Activated CD4-positive, alpha-beta T cell treated with anti-CD3 and anti-CD28 coated beads, Interleukin-2, Interleukin-6, amounts not matched to agents 100 ng/mL and 50 ng/mL, durations not matched to agents 16 hours and 8 hours (primary cell): ENCODE measurements at regions not wholly inside any gene's neighbourhood (a gene's known extent, or its start where the extent isn't known, plus 50 kb on each side); places are given as distances from the start of the nearest gene placed in this dataset.

Experiments
- DNase-seq: peaks from one replicate; pipeline ENCODE4 v3.0.0-alpha.2; 2020

DNA sequence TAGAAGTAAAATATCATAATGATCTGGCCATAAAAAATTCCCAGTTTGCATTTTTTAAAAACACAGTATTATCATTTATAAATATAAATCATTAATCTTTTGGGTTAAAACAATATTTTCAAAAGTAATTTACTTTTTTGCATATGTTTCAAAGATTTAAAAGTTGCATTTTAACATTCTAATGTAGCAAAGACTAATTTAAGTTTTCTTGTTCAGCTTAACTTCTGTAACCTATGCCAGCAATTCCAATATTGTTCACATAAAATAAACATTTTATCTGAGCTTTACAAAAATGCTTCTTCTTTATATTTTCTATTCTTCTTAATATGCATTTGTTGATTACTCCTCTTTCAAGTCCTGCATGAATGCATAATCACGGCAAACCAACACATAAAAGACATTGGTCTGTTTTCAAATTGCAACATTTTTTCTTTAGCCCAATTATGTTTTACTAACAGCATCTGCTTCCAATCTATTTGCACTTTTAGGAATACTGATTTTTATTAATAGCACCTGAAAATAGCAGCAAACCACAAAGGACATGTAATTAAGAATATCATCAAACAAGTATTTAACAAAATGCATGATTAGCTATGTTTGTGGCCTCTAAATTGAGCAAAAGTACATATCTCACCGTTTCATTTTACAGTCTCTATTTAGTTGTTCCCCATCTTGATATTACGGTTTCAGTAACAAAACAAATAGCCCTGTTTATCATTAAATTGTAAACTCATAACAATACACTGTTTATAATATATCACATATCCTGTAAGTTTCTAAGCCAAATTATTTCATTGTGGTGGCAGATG lies 286.9 kb upstream of the NFE2L3 start:
- no peak for DNase-seq

DNA sequence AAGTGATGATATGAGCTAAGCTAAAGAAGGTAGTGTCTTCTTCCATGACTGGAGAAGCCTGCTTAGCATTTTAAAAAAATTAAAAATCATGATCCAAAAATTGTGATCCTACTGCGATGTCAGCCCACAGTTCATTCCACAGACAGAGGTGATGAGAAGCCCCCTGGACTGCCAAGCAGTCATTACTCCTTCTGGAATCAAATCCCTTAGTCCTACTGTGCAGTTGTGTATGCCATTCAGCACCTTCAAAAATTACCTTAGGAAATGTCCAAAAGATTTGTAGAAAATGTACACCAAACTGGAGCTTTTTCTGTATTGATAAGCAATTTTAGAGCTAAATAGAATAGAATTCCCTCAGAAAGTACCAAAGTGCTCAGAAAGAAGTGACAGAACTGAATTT lies 283.5 kb upstream of the NFE2L3 start:
- no peak for DNase-seq

DNA sequence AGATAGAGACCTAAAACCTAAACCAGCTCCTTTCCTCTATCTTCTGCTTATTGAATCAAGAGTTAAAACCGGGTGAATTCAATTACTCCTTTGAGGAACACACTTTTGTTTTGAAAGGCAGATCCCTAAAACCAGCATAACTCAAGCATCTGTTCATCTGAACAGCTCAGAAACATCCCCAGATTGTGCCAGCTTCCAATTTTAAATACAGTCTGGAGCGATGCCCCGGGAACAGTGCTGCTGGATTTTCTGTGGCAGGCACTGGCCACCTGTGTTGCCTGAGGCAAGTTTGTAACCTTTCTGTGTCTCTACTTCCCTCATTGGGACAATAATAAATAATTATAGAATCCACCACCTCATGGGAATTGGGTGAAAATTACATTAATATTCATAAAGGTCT lies 281.4 kb upstream of the NFE2L3 start:
- DNase-seq = no peak

DNA sequence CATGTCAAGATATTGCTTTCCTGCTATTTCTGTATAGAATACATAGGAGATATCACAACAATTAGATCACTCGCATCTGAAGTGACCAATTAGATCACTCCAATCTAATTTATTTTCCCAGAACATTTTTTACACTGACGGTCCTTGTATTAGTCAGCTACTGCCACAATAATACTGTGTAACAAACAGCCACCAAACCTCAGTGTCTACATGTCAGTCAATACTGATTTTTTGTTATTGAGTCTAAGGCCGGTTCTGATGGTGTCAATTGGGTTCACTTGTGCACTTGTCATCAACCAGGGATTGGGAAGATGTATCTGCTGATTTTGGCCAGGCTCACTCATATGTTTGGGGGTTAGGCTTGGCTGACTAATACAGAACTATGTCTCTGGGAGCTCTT lies 275.9 kb upstream of the NFE2L3 start:
- DNase-seq = no peak

DNA sequence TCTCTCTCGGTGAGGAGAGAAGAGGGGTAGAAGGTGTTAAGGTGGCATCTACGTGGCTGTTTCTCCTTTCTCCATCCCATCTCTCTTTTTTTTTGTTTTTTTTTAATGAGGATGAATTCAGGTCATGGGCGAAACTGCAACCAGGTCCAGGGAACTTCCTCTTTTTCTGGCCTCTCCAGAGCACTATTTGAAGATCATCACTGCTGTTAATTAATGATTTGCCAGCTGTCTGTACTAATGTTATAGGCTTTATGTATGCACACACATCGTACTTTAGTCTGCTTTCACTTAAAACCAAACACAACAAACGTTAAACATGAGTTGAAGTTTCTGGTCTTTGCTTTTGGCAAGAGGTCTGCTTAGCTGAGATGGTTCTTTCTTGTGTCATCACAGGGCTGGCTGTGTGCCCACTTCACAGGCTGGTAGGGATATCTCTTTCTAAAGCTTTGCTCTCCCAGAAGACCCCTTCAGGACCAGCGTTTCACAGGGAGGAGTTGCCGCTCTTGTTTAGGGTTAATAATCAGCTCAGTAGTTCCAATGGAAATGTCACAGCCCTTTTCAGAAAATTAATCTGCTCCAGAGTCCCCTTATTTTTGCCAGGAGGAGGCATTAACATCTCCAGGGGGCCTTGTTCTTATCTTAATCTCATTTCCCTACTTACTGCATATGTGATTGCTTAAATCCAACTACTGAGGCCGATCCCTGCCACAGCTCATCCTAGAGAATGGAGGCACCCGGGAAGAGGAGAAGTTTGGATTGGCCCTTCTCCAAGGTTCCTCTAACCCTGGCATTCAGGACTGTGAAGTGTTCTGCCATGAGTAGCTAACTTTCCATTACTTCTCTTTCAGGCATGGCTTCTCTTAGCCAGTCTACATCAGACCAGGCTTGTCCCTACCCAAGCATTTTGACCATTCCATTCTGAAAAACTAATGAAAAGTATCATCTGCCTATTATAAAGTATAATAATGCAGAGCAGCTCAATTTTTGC lies 273.9 kb upstream of the NFE2L3 start:
- no peak for DNase-seq

DNA sequence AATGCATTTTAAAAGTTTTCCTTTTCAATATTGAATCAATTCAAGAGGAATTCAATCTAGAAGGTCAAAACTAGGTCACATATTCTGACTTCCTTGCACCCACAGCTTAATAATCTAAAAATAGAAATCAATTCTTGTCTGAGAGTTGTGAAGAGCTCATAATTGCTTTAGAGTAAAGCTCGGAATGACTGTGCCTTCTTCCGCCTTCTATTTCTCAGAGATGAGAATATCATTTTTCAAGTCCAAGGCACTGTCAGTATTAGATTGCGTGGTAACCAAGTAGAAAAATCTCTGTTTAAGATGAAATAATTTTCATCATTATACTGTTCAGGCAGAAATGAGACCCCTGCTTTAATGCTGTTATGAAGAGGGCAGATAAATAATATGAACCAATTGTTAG lies 272.2 kb upstream of the NFE2L3 start:
- DNase-seq = no peak

DNA sequence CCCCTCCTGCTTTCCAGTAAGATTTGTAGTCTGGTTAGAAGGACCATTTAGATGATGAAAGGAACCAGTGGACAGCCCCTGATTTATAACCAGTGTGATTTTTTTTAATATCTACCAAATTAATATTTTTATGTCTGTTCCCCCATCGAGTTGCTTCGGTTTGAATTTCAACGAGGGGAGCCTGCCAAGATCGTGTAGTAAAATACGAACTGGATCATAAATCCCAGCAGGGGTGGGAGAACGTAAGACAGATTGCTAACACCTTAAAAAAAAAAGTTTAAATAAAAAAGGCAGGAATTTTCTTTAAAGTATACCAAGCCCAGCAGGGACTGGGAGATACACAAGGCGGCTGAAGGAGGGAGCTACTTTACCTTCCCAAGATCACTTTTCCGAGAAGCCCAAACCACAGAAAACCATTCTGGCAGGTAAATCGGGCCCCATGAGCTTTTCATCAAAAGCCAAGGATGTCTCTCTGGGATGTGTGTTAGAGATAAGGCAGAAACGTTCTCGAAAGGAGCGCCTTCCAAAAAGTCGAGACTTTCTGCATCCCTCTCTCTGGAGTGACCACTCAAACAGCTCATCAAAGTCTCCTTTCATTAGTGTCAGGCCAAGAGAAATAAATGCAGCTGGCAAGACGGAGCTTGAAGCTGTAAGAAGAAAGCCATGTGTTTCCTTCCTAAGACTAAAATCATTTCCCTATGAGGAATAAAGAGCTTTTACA lies 270.5 kb upstream of the NFE2L3 start:
- DNase-seq = no peak

DNA sequence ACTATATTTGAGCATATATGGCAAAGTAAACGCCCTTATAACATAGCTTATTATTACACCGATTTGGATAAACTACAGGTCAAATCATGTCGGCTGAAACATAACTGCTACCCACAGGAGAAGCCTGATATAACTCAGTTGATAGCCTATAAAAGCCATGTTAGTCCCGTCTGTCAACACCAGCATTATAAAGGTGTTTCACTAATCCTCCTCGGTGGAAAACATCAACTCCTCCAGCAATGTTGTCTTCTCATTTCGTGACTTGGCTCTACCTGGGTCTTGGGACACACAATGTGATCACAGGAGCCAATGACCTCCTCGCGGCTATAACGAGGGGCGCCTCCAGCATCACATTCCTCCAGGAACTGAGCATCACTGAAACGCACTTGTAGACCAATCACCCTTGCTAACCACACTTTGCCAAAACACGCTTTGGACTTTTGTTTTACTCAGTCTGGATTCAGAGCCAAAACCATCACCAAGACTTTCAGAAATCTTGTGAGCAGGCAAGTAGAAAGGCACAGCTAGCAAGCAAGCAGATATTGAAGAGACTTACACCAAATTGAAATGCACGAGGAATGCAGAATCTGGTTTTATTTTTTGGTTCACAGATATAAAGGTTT lies 269.7 kb upstream of the NFE2L3 start:
- no peak for DNase-seq

DNA sequence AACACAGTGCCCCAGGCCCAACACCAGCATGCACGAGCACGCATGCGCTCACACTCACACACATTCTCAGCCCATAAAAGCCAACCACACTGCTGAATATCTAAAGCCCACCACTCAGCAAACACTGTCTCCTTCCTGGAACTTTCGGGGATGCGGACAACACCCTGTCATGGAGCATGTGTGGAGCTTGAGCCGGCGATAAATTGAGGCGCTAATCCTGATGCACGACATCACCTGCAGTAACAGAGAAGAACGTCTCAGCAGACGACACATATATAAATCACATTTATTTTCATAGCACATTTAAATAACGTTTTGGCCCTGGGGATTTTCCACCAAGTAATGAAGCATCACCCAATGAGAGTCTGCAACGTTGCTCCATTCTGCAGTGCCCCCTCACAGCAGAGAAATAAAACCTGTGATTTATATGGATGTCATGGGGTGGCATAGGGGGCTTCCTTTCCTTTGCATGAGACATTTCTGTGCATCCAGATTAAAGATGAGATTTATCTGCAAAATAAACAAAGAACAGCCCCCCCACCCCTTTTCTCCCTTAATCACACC lies 267.7 kb upstream of the NFE2L3 start:
- no peak for DNase-seq

DNA sequence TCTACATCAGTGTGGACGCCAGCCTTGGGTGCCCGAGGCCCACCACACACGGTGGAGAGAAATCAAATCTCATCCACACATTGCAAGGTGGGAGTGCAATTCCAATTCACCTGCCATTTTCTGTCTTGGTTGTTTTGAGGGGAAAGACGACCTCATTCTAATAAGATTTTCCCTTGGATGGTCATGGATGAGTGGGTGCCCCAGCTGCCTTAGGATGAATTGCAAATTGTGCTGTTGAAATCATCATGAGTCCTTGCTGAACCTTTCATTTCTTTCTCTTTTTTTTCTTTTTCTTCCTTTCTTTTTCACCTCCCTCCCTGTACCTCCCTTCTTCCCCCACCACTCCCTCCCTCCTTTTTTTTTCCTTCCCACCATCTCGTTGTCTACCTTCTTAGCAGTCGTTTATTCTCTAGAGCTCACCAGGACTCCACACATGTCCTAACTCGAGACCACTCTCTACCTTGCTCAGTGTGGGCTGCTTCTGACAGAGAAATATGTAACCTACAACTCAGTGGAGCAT lies 266.9 kb upstream of the NFE2L3 start:
- DNase-seq = no peak

DNA sequence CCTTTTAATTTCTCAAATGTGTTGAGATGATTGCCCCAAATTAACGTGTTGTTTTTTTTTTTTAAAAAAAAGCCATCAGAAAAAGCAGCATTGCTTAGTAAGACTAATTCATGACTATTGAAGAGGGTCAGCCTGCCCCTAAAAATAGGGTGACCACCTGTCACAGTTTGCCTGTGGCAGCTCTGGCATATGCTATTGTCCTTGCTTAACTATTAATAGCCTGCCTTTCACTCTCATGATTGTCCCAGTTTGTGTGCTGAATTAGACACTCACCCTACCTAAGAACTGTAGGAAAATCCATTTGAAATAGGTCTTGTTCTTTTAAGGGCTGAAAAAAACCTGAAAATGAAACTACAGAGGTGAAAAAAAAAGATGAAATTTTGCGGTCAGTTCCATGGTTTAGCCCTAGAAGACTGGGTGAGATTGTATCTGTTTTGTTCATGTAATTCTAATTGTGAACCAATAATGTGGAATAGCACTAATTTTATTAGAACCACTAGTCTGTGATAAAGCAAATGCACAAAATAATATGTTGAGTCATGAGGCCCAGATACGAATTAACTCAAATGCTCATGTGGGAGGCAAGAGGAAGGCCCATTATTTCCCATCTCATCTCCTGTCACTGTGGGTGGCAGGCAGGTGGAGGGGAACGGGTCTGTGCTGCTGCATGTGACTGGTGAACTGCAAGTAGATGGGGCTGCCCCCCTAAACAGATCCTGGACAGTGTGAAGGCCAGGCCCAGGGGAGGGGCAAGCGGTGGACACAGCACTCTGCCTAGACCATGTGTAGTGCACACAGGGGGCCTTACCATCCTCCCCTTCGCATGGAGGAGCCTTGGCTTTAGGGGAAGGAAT lies 265.4 kb upstream of the NFE2L3 start:
- DNase-seq = no peak

DNA sequence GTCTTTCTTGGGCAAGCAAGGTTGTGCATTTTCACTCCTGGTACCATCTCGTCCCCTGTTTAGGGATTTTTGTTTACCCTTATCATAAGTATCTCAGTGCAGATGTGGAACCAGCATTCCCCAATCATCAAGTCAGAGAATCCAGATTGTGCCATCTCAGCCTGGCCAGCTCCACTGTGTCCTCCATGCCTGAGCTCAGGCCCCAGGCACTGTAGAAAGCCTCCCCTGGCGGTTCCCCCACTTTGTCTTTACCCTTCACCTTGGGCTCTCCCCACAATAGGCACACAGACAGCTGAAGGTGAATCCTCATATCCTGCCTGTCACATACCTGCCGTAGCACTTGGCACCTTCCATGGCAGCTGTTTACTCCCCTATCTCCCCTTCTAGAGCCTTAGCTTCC lies 264.7 kb upstream of the NFE2L3 start:
- DNase-seq = no peak

DNA sequence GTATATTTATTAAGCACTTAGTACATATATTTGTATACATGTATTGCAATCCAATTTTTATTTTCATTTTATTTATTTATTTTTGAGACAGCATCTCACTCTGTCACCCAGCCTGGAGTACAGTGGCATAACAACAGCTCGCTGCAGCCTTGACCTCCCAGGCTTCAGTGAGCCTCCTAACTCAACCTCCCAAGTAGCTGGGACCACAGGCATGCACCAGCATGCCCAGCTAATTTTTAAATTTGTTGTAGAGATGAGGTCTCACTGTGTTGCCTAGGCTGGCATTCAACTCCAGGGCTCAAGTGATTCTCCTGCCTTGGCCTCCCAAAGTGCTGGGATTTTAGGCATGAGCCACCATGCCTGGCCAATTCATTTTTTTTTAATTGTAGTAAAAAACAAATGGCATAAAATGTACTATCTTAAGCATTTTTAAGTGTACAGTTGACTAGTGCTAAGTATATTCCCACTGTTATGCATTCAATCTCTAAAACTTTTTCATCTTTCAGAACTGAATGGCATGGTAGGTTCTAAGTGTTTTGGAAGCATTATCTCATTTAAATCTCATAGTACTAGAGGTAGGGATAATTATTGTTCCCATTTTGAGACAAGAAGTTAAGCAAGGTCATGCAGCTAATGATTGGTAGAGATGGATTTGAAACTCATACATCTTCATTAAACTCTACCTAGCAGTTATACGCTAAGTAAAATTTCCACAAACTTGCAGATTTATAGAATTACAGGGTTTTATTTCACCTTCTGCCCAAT lies 264.0 kb upstream of the NFE2L3 start:
- DNase-seq = no peak

DNA sequence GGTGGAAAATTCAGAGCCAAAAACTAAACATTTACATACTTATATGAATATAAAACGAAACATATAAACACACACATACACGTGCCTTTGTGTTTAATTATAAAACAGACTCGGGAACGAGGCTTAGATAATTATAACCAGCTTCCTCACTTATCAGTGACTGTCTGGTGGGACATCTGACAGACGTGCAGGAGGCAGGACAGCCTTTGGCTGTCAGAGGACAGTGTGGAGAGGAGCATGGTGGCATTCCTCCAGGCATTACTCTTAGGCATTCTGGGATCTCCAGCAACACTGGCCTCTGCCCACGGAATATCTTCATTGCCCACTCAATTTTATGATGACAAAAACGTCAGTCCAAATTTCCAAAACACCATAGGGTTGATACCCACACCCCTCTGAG lies 262.2 kb upstream of the NFE2L3 start:
- DNase-seq = no peak

DNA sequence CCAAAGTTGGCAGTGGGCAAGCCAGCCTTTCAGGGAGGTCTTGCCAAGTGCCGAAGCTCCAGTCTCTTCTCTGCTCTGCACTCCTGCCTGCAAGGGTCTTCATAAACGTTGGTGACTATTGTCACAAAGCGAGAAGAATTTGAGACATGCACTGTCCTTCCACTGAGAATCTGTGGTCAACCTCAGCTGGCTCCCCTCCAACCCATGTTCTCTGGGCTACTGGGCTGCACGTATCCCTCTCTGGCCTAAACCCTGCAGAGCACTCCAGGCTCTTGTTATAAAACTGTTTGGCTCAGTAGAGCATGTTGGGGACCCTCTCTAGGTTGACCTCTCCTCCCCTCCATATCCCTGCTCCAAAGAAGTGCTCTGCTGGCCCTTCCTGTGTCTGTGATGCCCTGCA lies 260.4 kb upstream of the NFE2L3 start:
- DNase-seq = no peak

DNA sequence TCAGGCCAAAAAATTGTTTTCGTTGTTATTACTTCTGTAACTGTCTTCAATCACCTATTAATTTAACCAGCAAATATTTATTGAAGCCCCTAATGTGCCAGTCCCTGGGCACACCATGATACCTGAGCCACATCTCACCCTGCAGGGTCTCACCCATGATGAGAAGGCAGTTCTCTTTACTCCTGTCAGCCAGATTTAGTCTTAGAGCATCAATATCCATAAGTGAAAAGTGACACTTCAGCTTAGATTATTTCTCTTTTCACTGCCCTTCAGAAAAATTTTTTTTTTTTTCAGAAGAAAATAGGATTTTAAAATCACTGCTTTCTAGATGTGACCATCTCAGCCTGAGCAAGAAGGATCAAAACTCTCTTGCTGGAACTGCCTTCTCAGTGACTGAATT lies 258.6 kb upstream of the NFE2L3 start:
- DNase-seq = no peak

DNA sequence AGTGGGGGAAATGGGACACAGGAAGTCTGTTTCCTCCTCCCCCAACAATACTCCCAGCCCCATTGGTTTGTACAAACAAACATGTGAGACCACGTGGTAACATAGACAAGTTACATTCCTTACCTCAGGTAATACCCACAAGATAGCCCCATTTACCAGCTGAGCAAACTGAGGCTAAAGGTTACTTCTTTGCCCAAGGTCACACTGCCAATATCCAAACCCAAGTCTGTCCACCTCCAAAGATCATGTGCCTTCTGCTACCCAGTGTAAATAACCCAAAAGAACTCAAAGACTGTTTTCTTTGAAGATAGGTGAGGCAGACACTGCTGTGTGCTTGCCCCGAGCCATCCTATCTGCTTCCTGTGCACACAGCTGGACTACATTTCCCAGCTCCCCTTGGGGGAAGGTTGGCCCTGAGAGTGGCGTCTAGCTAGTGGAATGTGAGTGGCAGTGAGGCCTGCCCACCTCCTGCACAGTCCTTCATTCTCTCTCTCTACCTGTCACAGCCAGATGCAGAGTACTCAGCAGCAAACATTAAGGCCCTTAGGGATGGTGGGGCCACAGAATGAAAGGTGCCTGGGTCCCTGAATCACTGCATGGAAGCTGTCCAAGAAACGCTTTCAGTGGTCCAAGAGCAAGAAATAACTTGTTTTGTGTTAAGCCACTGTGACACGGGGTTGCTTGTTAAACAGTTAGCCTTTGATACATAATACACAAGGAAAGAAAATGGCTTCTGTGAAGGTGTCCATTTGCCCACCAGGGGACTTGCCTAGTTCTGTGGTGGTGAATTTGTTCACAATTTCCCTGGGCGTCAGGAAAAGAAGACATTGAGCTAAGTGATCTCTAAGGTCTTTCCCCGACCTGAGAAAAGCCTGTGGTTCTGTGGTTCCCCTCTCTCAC lies 257.7 kb upstream of the NFE2L3 start:
- peak; percentile 67 for DNase-seq

DNA sequence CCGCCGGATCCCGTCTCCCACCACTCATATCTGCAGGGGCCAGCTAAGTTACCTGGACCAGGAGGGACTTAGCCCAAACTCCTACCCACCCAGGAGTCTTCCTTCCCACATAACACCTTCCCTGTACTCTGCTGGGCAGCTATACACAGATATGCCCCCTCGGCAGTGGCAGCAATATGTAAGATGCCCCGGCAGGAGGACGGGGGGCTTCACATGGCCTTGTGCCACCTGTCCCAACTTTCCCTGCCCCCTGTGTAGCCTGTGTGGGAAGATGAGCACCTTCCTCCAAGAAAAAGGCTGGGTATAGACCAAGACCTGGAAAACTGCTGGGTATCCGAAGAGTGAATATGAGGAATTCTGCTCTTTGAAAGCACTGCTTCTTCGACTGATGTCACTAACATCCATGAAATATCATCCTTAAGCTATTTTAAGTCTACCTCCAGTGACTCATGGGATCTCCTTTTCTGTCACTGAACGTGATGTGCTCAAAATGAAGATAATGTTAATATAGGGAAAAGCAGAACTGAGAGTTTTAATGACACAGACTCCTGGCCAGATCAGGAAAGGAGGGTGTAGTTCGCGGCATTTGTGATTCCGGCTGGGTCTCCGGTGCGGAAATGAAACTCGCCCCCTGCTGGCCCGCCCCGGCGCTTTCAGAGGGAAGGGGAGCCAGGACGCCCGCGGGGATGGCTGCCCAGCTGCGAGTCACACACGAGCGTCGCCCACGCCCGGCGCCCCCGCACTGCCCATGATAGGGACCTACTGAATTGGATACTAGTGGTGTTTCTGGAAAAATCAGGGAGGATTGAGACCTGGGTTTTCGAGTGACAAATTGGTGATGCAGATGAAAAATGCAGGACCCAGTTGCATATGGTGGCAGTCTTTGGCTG lies 256.9 kb upstream of the NFE2L3 start:
- peak; percentile 78 for DNase-seq
